IPS-20b (cell line): ENCODE measurements at regions not wholly inside any gene's neighbourhood (a gene's known extent, or its start where the extent isn't known, plus 50 kb on each side); places are given as distances from the start of the nearest gene placed in this dataset.

ENCODE experiments used
- H3K27ac ChIP-seq: one replicate; pipeline ENCODE4 v1.5.1; 2013; ENCODE audit warnings: low read length
- H3K27me3 ChIP-seq: 2 replicates; pipeline ENCODE4 v1.6.1; 2013; ENCODE audit warnings: mild to moderate bottlenecking, low read length, inconsistent platforms; ENCODE audit not compliant: insufficient read depth
- H3K36me3 ChIP-seq: 2 replicates; pipeline ENCODE4 v1.6.1; 2013; ENCODE audit warnings: low read depth, mild to moderate bottlenecking, inconsistent platforms, low read length, moderate library complexity; ENCODE audit not compliant: insufficient read depth
- H3K4me1 ChIP-seq: 2 replicates; pipeline ENCODE4 v1.6.1; 2013; ENCODE audit warnings: mild to moderate bottlenecking, control low read depth, inconsistent platforms, low read length, moderate library complexity; ENCODE audit not compliant: insufficient read depth
- H3K4me3 ChIP-seq: 2 replicates; pipeline ENCODE4 v1.5.1; 2013; ENCODE audit warnings: mild to moderate bottlenecking, low read length, inconsistent platforms
- H3K9ac ChIP-seq: 2 replicates; pipeline ENCODE4 v1.6.1; 2013; ENCODE audit warnings: low read depth, mild to moderate bottlenecking, inconsistent platforms, low read length, moderate library complexity
- H3K9me3 ChIP-seq: 2 replicates; pipeline ENCODE4 v1.6.1; 2013; ENCODE audit warnings: mild to moderate bottlenecking, low read depth, low read length, inconsistent platforms; ENCODE audit not compliant: insufficient read depth

DNA sequence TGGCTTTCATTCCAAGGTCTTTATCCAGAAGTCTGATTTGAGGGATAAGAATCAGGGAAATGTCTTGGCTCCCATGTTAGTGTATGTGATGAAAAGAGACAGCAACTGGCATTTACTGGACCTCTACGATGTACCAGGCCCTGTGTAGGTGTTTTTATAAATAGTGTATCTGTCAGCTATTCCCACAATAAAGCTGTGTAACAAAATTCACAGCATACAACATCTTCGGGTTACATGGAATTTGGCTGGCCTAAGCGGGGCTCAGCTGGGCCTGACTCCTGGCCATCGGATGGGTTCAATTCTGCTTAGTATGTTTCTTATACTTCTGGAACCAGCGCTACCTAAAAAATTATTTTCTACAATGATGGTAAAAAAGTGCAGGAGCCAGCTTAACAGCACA, 128.2 kb downstream of the SNX5 start:
- Histone ChIP-seq H3K4me1 (peaks cover 14% of the 10 kb centered on the region; the same call in 1 of the 2 replicates), H3K27ac (no peak overlapping the region), H3K4me3 (no peak overlapping the region), H3K9ac (no peak overlapping the region), H3K27me3 (no peaks in the 10 kb centered on the region), H3K9me3 (no peaks in the 10 kb centered on the region), H3K36me3 (no peaks in the 10 kb centered on the region)

DNA sequence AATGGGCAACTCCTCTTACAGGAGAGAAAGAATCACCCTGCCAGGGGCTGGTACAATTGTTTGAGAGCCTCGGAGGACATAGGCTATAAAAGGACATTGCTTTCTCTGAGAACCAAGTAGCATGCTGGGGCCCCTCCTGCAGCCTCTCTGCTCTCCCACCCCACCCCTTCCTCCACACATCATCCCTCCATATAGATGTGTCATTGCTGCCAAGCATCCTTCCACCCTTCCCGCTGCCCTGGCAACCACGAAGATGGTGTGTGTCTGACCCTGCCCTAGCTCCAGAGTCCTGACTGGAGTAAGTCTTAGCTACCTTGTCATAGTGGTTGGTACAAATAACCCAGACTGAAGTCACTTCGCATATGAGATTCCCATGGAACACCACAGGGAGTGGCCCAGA, 129.7 kb downstream of the SNX5 start:
- H3K4me1 ChIP-seq = peaks cover 14% of the 10 kb centered on the region; the same call in 1 of the 2 replicates
- no peak overlapping the region for H3K4me3 ChIP-seq
- H3K9me3 ChIP-seq = no peaks in the 10 kb centered on the region
- no peak overlapping the region for H3K27ac ChIP-seq
- no peaks in the 10 kb centered on the region for H3K27me3 ChIP-seq
- no peak overlapping the region for H3K9ac ChIP-seq
- no peaks in the 10 kb centered on the region for H3K36me3 ChIP-seq

DNA sequence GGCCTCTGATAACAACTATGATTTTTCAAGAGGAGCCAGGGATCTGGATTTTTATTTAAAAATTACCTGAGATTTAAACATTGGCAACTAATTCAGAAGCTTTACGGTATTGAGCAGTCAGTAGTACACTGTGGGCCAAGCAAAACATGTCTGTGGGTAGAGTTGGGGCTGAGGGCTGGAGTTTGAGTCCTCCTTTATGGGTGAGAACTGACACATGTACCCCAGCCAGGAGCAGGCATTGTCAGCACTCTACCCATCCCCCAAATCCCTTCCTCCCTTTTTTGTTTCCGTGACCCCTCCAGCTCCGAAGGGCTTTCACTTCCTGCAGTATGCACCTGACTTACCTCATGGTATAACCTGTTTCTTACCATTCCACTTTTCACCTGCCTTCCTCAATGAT, 131.4 kb downstream of the SNX5 start:
- no peaks in the 10 kb centered on the region for H3K36me3 ChIP-seq
- H3K9ac ChIP-seq = no peak overlapping the region
- peaks cover 14% of the 10 kb centered on the region; the same call in 1 of the 2 replicates for H3K4me1 ChIP-seq
- no peak overlapping the region for H3K27ac ChIP-seq
- no peak overlapping the region for H3K4me3 ChIP-seq
- H3K9me3 ChIP-seq = no peaks in the 10 kb centered on the region
- no peaks in the 10 kb centered on the region for H3K27me3 ChIP-seq

DNA sequence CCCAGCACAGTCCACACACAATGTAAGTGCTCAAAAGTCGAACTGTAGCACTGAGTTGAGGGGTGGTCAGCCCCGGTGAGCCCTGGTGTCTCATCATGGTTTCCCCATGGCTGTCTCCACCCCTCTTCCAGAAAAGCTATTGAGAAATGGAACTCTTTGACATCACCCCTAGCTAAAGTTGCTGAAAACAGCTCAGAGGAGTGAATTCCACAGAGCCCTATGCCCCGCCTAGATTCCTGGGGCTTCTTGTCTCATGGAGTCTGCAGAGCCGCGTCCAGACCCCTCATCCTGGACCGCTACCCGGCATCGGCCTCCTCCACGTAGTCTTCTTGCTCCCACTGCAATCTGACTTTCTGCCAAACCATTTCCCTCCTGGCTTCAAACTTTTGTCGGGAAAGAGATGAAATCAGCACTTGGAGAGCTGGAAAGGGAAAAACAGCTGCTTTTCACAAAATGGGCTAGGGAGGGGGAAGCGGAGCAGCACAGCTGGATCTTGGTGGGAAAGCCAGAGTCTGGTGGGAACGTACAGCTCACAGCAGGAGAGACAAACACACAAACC, 132.2 kb downstream of the SNX5 start:
- no peaks in the 10 kb centered on the region for H3K27me3 ChIP-seq
- H3K36me3 ChIP-seq = no peaks in the 10 kb centered on the region
- H3K4me3 ChIP-seq = no peak overlapping the region
- no peak overlapping the region for H3K27ac ChIP-seq
- H3K4me1 ChIP-seq = peaks cover 14% of the 10 kb centered on the region; the same call in 1 of the 2 replicates
- no peak overlapping the region for H3K9ac ChIP-seq
- H3K9me3 ChIP-seq = no peaks in the 10 kb centered on the region

DNA sequence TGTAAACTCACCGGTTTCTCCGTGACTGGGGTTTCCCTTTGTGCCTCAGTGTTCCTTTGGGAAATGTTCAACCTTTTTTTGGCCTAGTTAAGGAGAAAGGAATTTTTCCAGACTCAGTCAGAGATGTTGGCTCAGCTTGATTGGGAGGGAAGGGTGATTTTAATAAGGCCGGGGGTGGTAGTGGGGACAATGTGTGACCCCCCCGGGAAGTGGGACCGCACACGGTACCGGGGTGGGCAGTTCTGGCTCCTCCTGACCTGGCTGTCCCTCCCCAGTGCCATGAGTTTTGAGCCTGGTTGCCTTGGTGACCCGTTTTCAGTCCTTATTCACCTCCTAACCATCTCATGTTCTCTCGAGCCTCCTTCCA, 132.7 kb downstream of the SNX5 start:
- no peak overlapping the region for H3K9ac ChIP-seq
- H3K4me3 ChIP-seq = no peak overlapping the region
- H3K9me3 ChIP-seq = no peaks in the 10 kb centered on the region
- no peaks in the 10 kb centered on the region for H3K27me3 ChIP-seq
- H3K4me1 ChIP-seq = peaks cover 14% of the 10 kb centered on the region; the same call in 1 of the 2 replicates
- no peak overlapping the region for H3K27ac ChIP-seq
- no peaks in the 10 kb centered on the region for H3K36me3 ChIP-seq

DNA sequence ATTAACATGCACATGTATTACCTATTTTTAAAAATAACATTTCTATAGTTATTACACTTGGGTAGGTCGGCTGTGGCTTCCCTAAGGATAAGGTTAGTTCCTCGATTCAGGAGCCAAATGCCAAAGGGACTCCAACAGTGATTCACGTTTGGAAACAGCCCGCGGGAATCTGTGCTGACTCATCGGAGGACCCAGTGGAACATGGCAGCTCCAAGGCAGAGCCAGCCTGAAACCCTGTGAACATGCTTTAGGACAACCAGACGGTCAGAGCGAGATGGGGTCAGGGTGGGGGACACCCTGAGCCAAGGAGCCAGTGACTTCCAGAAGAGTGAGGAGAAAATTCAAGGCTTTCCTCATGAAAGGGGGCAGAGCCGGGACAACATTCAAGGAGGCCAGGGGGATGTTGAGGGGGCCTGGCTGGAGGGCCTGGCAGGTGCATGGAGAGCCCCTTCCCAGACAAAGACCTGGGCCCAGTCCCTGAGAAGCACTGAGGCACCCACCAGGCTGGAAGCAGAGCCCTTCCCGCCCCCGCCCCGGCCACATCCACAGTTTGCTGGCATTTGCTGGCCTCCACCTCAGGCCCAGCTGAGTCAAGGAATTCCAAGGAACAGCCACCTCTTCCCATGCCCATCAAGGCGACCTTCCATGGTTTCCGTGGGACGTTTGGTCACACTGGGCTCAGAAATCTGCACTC, 133.2 kb downstream of the SNX5 start:
- peaks cover 14% of the 10 kb centered on the region; the same call in 1 of the 2 replicates for H3K4me1 ChIP-seq
- H3K27ac ChIP-seq = no peak overlapping the region

DNA sequence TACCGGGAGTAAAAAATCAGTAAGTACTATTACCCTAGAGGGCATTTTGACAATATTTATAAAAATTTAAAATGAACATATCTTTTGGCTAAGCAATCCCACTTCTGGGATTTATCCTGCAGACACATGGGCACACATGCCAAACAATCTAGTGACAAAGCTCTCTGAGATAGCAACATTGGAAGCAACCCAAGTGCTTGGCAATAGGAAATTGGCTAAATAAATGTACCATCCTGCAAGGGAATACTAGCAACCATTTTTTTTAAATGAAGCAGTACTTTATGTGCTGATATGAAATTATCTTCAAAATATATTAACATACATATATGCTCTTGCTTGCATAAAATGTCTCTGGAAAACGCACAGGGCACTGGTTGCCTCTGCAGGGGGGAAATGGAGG, 133.8 kb downstream of the SNX5 start:
- no peak overlapping the region for H3K27ac ChIP-seq

More for the DNA sequence above, 133.2 kb downstream of the SNX5 start:
- no peaks in the 10 kb centered on the region for H3K27me3 ChIP-seq
- no peak overlapping the region for H3K4me3 ChIP-seq
- H3K9ac ChIP-seq = no peak overlapping the region
- H3K9me3 ChIP-seq = no peaks in the 10 kb centered on the region
- H3K36me3 ChIP-seq = no peaks in the 10 kb centered on the region

DNA sequence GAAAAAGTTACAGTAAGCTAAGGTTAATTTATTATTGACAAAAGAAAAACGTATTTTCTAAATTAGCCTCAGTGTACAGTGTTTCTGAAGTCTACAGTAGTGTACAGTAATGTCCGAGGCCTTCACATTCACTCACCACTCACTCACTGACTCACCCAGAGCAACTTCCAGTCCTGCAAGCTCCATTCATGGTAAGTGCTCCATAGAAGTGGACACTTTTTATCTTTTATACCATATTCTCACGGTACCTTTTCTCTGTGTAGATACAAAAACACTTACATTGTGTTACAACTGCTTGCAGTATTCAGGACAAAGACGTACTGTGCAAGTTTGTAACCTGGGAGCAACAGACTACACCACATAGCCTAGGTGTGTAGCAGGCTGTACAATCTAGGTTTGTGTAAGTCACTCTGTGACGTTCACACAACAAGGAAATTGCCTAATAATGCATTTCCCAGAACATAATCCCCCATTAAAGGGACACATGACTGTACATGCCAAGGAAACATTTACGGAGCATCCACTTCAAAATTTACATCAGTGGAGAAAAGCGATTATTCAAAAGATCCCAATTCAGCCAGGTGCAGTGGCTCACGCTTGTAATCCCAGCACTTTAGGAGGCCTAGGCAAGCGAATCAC, 133.4 kb downstream of the BANF2 start:
- no peak overlapping the region for H3K4me3 ChIP-seq
- H3K27me3 ChIP-seq = no peaks in the 10 kb centered on the region
- H3K27ac ChIP-seq = no peak overlapping the region
- peaks cover 14% of the 10 kb centered on the region; the same call in 1 of the 2 replicates for H3K4me1 ChIP-seq
- H3K9me3 ChIP-seq = no peaks in the 10 kb centered on the region
- H3K9ac ChIP-seq = no peak overlapping the region
- H3K36me3 ChIP-seq = no peaks in the 10 kb centered on the region

More for the DNA sequence above, 133.8 kb downstream of the SNX5 start:
- Histone ChIP-seq H3K36me3 (no peaks in the 10 kb centered on the region), H3K9me3 (no peaks in the 10 kb centered on the region), H3K4me3 (no peak overlapping the region), H3K27me3 (no peaks in the 10 kb centered on the region), H3K4me1 (peaks cover 14% of the 10 kb centered on the region; the same call in 1 of the 2 replicates), H3K9ac (no peak overlapping the region)

DNA sequence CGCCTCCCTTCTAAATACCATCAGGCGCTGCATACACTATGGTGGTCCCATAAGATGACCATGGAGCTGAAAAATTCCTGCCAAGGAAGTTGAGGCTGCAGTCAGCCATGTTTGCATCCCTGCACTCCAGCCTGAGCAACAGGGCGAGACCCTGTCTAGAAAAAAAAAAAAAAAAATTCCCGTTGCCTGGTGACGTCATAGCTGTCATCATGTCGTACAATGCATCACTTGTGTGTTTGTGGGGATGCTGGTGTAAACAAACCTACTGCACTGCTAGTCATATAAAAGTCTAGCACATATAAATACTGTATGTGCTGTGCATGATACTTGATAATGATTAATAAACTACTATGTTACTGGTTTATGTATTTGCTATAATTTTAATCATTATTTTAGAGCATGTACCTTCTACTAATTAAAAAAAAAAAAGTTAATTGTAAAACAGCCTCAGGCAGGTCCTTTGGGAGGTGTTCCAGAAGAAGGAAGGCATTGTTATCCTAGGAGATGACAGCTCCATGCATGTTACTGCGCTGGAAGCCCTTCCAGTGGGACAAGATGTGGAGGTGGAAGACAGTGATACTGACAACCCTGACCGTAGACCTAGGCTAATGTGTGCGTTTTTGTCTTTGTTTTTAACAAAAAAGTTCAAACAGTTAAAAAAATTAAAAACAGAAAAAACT, 132.6 kb downstream of the BANF2 start:
- no peak overlapping the region for H3K27ac ChIP-seq
- H3K4me1 ChIP-seq = peaks cover 15% of the 10 kb centered on the region; the same call in 1 of the 2 replicates
- no peak overlapping the region for H3K9ac ChIP-seq
- H3K4me3 ChIP-seq = no peak overlapping the region
- no peaks in the 10 kb centered on the region for H3K27me3 ChIP-seq
- no peaks in the 10 kb centered on the region for H3K36me3 ChIP-seq
- no peaks in the 10 kb centered on the region for H3K9me3 ChIP-seq

DNA sequence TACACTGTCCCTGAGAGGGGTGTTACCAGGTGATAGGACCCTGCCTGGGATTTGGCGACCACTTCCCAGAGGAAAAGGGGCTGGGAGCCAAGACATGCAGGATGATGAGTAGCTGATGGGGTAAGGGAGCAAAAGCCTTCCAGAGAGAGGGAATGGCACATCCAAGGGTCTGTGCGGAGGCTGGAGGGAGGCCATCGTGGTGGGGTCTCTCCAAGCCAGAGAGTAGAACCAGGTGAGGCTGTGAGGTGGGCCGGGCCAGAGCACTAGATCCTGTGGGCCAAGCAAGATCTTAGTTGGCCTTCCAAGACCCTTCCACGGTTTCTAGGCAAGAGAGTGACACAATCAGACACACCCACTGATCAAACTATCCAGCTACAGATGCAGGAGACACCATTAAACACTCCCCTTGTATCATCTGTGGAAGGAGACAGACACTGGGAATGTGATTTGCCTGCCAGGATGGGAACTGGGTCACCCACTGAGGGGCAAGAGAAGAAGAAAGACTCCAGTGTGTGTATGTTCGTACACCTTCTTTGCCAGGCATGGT, 128.9 kb downstream of the BANF2 start:
- no peaks in the 10 kb centered on the region for H3K27me3 ChIP-seq
- no peaks in the 10 kb centered on the region for H3K36me3 ChIP-seq
- H3K9ac ChIP-seq = no peak overlapping the region
- H3K4me1 ChIP-seq = peaks cover 5% of the 10 kb centered on the region; the same call in 1 of the 2 replicates
- H3K27ac ChIP-seq = no peak overlapping the region
- H3K9me3 ChIP-seq = no peaks in the 10 kb centered on the region
- H3K4me3 ChIP-seq = no peak overlapping the region

DNA sequence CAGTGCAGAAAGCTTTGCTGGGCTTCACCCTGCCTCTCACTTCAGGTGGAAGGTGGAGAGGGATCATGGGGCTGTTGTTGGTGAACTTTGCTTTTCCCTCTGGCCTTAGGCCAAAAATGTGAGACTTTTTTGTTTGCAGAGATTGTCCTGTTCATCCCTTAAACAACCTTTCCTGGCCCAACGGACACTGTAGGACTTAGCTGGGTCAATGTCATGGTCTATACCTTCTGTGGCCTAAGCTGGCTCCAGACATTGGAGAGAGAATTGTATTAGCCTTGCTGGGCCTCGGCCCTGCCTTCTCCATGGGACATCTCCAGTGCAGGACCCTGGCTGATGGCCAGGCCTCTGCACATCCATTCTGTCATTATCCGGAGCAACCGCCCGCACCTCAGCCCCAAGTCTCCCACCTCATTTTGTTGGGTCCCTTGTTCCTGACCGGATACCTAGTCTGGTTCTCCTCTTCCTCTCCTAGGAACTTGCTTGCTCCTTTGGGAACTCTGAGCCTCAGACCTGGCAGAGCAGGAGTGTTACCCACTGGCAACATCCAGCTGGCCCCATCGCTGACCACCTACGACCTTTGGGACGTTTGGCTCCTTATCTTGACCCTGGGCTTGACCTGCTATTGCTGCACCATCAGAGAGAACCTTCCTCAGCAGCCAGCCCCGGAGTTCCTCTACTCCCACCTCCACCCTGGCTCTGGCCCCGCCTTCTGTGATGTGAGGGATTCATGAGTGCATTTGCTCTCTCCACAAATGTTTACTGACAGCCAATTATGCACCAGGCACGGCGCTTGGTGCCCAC, 128.2 kb downstream of the BANF2 start:
- Histone ChIP-seq H3K9ac (no peak overlapping the region), H3K4me3 (no peak overlapping the region), H3K27me3 (no peaks in the 10 kb centered on the region), H3K36me3 (no peaks in the 10 kb centered on the region), H3K27ac (no peak overlapping the region), H3K9me3 (no peaks in the 10 kb centered on the region), H3K4me1 (peaks cover 11% of the 10 kb centered on the region; the same call in 1 of the 2 replicates)
